22Rv1 (cell line): ENCODE measurements at regions not wholly inside any gene's neighbourhood (a gene's known extent, or its start where the extent isn't known, plus 50 kb on each side); places are given as distances from the start of the nearest gene placed in this dataset.

ENCODE experiments used
- H3K27ac ChIP-seq: fragments of 450-650 bp; 2 replicates; pipeline ENCODE4 v1.5.1; 2017
- CTCF ChIP-seq: fragments of 450-650 bp; IDR thresholded peaks from 2 replicates; pipeline ENCODE4 v1.5.1; 2017; ENCODE audit warnings: mild to moderate bottlenecking
- ZFX ChIP-seq: fragments of 450-650 bp; IDR thresholded peaks from 2 replicates; pipeline ENCODE4 v1.6.1; 2017; ENCODE audit warnings: antibody characterized with exemption, borderline replicate concordance

- no peak for TF ChIP-seq ZFX
- TF ChIP-seq CTCF, result peak; percentile 56
- no peak overlapping the region for H3K27ac ChIP-seq
These were observed 378.9 kb downstream of the PMP22 start for GRCh38 chr17:14886200-14886739.

GRCh38 chr17:14882131-14882530, 383.0 kb downstream of the PMP22 start:
- TF ChIP-seq ZFX, result no peak
- H3K27ac ChIP-seq, result no peak overlapping the region

- H3K27ac ChIP-seq, result no peak overlapping the region
- TF ChIP-seq CTCF, result no peak
- TF ChIP-seq ZFX, result no peak
These were observed 389.3 kb downstream of the PMP22 start for GRCh38 chr17:14875557-14876412.

GRCh38 chr17:14873996-14874395, 391.1 kb downstream of the PMP22 start:
- H3K27ac ChIP-seq, result no peak overlapping the region
- TF ChIP-seq CTCF (no peak), ZFX (no peak)

GRCh38 chr17:14873540-14873939, 391.6 kb downstream of the PMP22 start:
- TF ChIP-seq ZFX, result no peak
- TF ChIP-seq CTCF, result no peak
- H3K27ac ChIP-seq, result no peak overlapping the region

GRCh38 chr17:14871921-14872320, 393.2 kb downstream of the PMP22 start:
- TF ChIP-seq ZFX (no peak), CTCF (no peak)
- H3K27ac ChIP-seq, result no peak overlapping the region

GRCh38 chr17:14866266-14866665, 398.9 kb downstream of the PMP22 start:
- TF ChIP-seq CTCF (no peak), ZFX (no peak)
- H3K27ac ChIP-seq, result no peak overlapping the region
